Neural cell (in vitro differentiated cells): ENCODE measurements at regions not wholly inside any gene's neighbourhood (a gene's known extent, or its start where the extent isn't known, plus 50 kb on each side); places are given as distances from the start of the nearest gene placed in this dataset.

Experiments used
- CTCF ChIP-seq: fragments of 450-650 bp; IDR thresholded peaks from 2 replicates; pipeline ENCODE4 v1.5.1; 2014; ENCODE audit warnings: antibody characterized with exemption, mild to moderate bottlenecking, moderate library complexity; ENCODE audit not compliant: poor library complexity, severe bottlenecking
- EP300 ChIP-seq: fragments of 450-650 bp; conservative IDR thresholded peaks from 2 replicates; pipeline ENCODE4 v1.6.1; 2014; ENCODE audit warnings: antibody characterized with exemption, mild to moderate bottlenecking, moderate library complexity; ENCODE audit not compliant: poor library complexity, severe bottlenecking
- RAD21 ChIP-seq: fragments of 450-650 bp; conservative IDR thresholded peaks from 2 replicates; pipeline ENCODE4 v1.6.1; 2014; ENCODE audit warnings: antibody characterized with exemption, mild to moderate bottlenecking, moderate library complexity
- REST ChIP-seq: IDR thresholded peaks from 2 replicates; pipeline ENCODE4 v1.6.1; 2012; ENCODE audit warnings: borderline replicate concordance
- TAF1 ChIP-seq: IDR thresholded peaks from 2 replicates; pipeline ENCODE4 v1.6.1; 2012; ENCODE audit warnings: low read depth

GRCh38 chr5:106543330-106543729, 1127.4 kb downstream of the EFNA5 start:
- TF ChIP-seq CTCF (no peak), REST (no peak), EP300 (no peak), RAD21 (no peak), TAF1 (no peak)
